Posterior vena cava (tissue), 2 donors: ENCODE measurements at regions not wholly inside any gene's neighbourhood (a gene's known extent, or its start where the extent isn't known, plus 50 kb on each side); places are given as distances from the start of the nearest gene placed in this dataset.
"Not testable (repeated sequence)": the region's sequence is repeated elsewhere in the genome, so short reads cannot be mapped to it uniquely, and the experiment has no call there.

Source experiments
- DNase-seq: peaks from one replicate; pipeline ENCODE4 v3.0.0-alpha.2; 2020; ENCODE audit warnings: low spot score
- intact Hi-C, 2 donors: fragments of 100-400 bp; cut with DNase I; formaldehyde crosslinking; loops; one replicate each; pipeline versions ENCODE4 v1.14.1 to v1.14.2; 2022 to 2023
- donor health status: DM: yes; HTN: yes; CAD: no.
- donor health status: DM: yes; HTN: yes; CAD: no.

GRCh38 chr13:40343550-40344269, 322.7 kb downstream of the FOXO1 start:
- intact Hi-C loops, result no loop called here
- DNase-seq, result no peak

- intact Hi-C loops, result no loop called here
Observed at GRCh38 chr13:40344270-40345148, 321.9 kb downstream of the FOXO1 start.

GRCh38 chr13:40345149-40345514, 321.3 kb downstream of the FOXO1 start:
- intact Hi-C loops, result no loop called here
- no peak for DNase-seq

More at GRCh38 chr13:40344270-40345148, 321.9 kb downstream of the FOXO1 start:
- DNase-seq, result no peak

GRCh38 chr13:40345654-40346372, 320.6 kb downstream of the FOXO1 start:
- no peak for DNase-seq
- intact Hi-C loops, result no loop called here

- intact Hi-C loops, result no loop called here
- no peak for DNase-seq
Observed at GRCh38 chr13:40346592-40346991, 319.8 kb downstream of the FOXO1 start.

- intact Hi-C loops, result no loop called here
- DNase-seq, result no peak
Observed at GRCh38 chr13:40348096-40348679, 318.3 kb downstream of the FOXO1 start.

- intact Hi-C loops, result no loop called here
- DNase-seq, result no peak
Observed at GRCh38 chr13:40350283-40350992, 316.0 kb downstream of the FOXO1 start.

GRCh38 chr13:40351537-40352379, 314.7 kb downstream of the FOXO1 start:
- DNase-seq, result no peak

GRCh38 chr13:40352380-40352778, 314.1 kb downstream of the FOXO1 start:
- intact Hi-C loops, result no loop called here

More at GRCh38 chr13:40351537-40352379, 314.7 kb downstream of the FOXO1 start:
- intact Hi-C loops, result no loop called here

GRCh38 chr13:40352802-40353562, 313.5 kb downstream of the FOXO1 start:
- no peak for DNase-seq
- intact Hi-C loops, result no loop called here

More at GRCh38 chr13:40352380-40352778, 314.1 kb downstream of the FOXO1 start:
- no peak for DNase-seq

- DNase-seq, result no peak
- intact Hi-C loops, result no loop called here
Observed at GRCh38 chr13:40355126-40355724, 311.2 kb downstream of the FOXO1 start.

GRCh38 chr13:40356011-40356410, 310.4 kb downstream of the FOXO1 start:
- intact Hi-C loops, result no loop called here
- DNase-seq, result no peak

- intact Hi-C loops, DNase-seq: not testable (repeated sequence)
Observed at GRCh38 chr13:40356458-40356857, 310.0 kb downstream of the FOXO1 start.

- no peak for DNase-seq
- intact Hi-C loops, result no loop called here
Observed at GRCh38 chr13:40362502-40362901, 303.9 kb downstream of the FOXO1 start.

- no peak for DNase-seq
- intact Hi-C loops, result no loop called here
Observed at GRCh38 chr13:40363653-40364052, 302.8 kb downstream of the FOXO1 start.

GRCh38 chr13:40366119-40366518, 300.3 kb downstream of the FOXO1 start:
- DNase-seq, result no peak
- intact Hi-C loops, result no loop called here
